Testis (tissue), 2 donors: ENCODE measurements at regions not wholly inside any gene's neighbourhood (a gene's known extent, or its start where the extent isn't known, plus 50 kb on each side); places are given as distances from the start of the nearest gene placed in this dataset.

Experiments used
- DNase-seq: peaks from one replicate; pipeline ENCODE4 v3.0.0-alpha.2; 2019
- H3K27ac ChIP-seq, 2 donors: fragments of 200-600 bp; sonication (generic); one replicate each; pipeline ENCODE4 v1.5.1; 2019
- H3K27me3 ChIP-seq: fragments of 200-600 bp; sonication (generic); one replicate; pipeline ENCODE4 v1.5.1; 2019
- H3K36me3 ChIP-seq: fragments of 200-600 bp; sonication (generic); one replicate; pipeline ENCODE4 v1.5.1; 2017; ENCODE audit warnings: low read depth; ENCODE audit errors: missing control alignments
- H3K4me1 ChIP-seq: fragments of 200-600 bp; sonication (generic); one replicate; pipeline ENCODE4 v1.5.1; 2019
- H3K4me3 ChIP-seq, 2 donors: fragments of 200-600 bp; sonication (generic); one replicate each; pipeline ENCODE4 v1.5.1; 2017 to 2019
- H3K9me3 ChIP-seq: fragments of 200-600 bp; sonication (generic); one replicate; pipeline ENCODE4 v1.5.1; 2017
- POLR2A ChIP-seq: fragments of 450-650 bp; IDR thresholded peaks from one replicate; pipeline ENCODE4 v1.6.1; 2017; ENCODE audit warnings: antibody characterized with exemption, mild to moderate bottlenecking, moderate library complexity
- WGBS, 2 donors: methylation state at CpG; one replicate each; pipeline ENCODE4 v1.1.5; 2018; 5-methylcytosine and 5-hydroxymethylcytosine counted together
- intact Hi-C: fragments of 100-400 bp; cut with DNase I; formaldehyde crosslinking; loops from one replicate; pipeline ENCODE4 v1.15.1; 2023; ENCODE audit warnings: low total_unique reads
- TF ChIP-seq, protein P1 (sequence below), 3 experiments: fragments of 450-650 bp in 2 of 3; fragments of 200-600 bp in 1 of 3; sonication (generic) in 1 of 3; IDR thresholded peaks; one replicate each; pipeline ENCODE4 v1.5.1; 2016 to 2019; ENCODE audit warnings: antibody characterized with exemption in 3 of 3, mild to moderate bottlenecking in 2 of 3, moderate library complexity in 1 of 3

DNA sequence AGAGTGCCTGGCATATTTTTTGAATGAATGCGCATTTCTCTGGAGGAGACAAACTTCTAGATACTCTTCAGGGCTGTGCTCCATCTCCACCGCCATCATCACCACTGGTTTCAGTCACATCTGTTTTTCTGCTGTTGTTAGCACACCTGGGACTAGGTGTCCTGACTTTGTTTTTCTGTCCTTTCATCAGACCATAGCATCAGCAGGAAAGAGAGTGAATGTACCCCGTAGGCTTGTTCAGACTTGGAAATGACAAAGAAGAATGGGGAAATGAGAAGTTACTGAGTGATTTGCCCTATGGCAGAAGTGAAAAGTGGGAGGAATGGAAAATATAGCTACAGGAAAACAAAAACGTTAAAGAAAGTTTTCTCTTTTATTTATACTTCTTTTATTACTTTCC lies 965.2 kb upstream of the FANCL start:
- no peak overlapping the region for H3K4me3 ChIP-seq
- TF ChIP-seq, protein P1, sequence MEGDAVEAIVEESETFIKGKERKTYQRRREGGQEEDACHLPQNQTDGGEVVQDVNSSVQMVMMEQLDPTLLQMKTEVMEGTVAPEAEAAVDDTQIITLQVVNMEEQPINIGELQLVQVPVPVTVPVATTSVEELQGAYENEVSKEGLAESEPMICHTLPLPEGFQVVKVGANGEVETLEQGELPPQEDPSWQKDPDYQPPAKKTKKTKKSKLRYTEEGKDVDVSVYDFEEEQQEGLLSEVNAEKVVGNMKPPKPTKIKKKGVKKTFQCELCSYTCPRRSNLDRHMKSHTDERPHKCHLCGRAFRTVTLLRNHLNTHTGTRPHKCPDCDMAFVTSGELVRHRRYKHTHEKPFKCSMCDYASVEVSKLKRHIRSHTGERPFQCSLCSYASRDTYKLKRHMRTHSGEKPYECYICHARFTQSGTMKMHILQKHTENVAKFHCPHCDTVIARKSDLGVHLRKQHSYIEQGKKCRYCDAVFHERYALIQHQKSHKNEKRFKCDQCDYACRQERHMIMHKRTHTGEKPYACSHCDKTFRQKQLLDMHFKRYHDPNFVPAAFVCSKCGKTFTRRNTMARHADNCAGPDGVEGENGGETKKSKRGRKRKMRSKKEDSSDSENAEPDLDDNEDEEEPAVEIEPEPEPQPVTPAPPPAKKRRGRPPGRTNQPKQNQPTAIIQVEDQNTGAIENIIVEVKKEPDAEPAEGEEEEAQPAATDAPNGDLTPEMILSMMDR (IDR thresholded peaks at IDR 0.05), result no peak
- TF ChIP-seq POLR2A, result no peak
- no peaks in the 10 kb centered on the region for H3K27me3 ChIP-seq
- H3K4me1 ChIP-seq, result no peaks in the 10 kb centered on the region
- intact Hi-C loops, result no loop called here
- 81 to 84% methylated on average over 4 of the region's 4 CpGs for WGBS, 2 donors
- H3K27ac ChIP-seq, result no peak overlapping the region
- no peak for DNase-seq
- H3K36me3 ChIP-seq, result no peaks in the 10 kb centered on the region
- no peaks in the 10 kb centered on the region for H3K9me3 ChIP-seq

DNA sequence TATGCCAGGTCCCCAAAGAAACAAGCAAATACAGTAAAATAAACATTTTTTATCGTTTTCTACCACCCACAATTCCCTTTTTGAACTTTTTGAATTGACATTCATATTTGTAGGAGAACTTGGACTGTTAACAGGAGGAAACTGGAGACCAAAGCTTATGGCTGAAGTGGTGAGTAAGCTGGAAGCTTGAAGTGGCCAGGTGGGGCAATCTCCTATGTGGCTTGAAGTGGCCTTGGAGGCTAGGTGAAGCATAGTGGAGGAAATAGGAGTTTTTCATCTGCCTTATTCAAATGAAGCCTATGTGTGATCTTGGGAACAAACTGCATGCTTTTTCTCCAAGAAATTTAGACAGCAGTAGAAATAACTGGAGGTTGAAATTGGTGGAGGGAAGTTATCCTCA lies 962.9 kb upstream of the FANCL start:
- no peak for TF ChIP-seq POLR2A
- TF ChIP-seq, protein P1 (IDR thresholded peaks at IDR 0.05), result no peak
- no peak overlapping the region for H3K27ac ChIP-seq
- H3K4me3 ChIP-seq, result no peak overlapping the region
- no peak for DNase-seq
- intact Hi-C loops, result no loop called here
- H3K9me3 ChIP-seq, result no peaks in the 10 kb centered on the region
- H3K36me3 ChIP-seq, result no peaks in the 10 kb centered on the region
- H3K4me1 ChIP-seq, result no peaks in the 10 kb centered on the region
- H3K27me3 ChIP-seq, result no peaks in the 10 kb centered on the region
- 53 to 66% methylated on average over 1 of the region's 1 CpG for WGBS, 2 donors

DNA sequence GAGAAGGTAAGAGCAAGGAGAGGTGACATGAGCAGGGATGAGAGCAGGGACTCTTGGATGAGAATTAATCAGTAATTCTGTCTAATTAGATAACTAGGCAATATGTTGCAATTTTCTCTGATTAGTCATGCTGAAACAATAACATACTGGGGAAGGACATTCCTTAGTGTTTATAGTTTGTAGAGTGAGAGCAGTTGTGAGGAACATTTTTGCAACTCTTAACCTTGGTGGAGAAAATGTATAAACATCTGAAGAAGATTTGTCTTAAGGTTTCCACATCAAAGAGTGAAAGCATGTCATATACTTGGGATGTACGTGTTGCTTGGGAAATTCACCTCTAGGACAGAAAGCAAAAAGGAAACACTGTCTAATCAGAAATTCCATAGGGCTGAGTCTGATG lies 955.4 kb upstream of the FANCL start:
- DNase-seq, result no peak
- H3K4me3 ChIP-seq, result no peak overlapping the region
- no peak overlapping the region for H3K27ac ChIP-seq
- H3K9me3 ChIP-seq, result no peaks in the 10 kb centered on the region
- H3K36me3 ChIP-seq, result no peaks in the 10 kb centered on the region
- intact Hi-C loops, result no loop called here
- TF ChIP-seq POLR2A, result no peak
- TF ChIP-seq, protein P1 (IDR thresholded peaks at IDR 0.05), result no peak
- WGBS, 2 donors, result 53 to 71% methylated on average over 1 of the region's 1 CpG
- no peaks in the 10 kb centered on the region for H3K4me1 ChIP-seq
- no peaks in the 10 kb centered on the region for H3K27me3 ChIP-seq

DNA sequence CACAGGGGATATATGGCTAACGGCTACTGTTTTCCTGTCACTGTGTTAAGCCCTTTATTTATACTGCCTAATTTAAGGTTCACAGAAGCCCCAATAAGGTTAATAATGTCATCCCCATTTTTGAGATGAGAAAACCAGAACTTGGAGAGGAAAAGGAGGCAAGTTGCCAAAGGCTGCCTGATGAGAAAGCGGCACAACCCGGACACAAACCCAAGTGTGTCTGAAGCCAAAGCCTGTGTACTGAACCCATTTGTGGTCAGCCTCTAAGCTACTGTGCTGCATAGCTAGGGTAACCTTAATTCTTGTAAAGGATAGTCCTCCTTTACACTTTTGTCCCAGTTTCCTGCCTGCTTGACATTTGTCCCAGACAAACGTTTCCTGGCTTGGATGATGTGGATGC lies 954.7 kb upstream of the FANCL start:
- intact Hi-C loops, result no loop called here
- H3K4me3 ChIP-seq, result no peak overlapping the region
- H3K27ac ChIP-seq, result no peak overlapping the region
- TF ChIP-seq POLR2A, result no peak
- TF ChIP-seq, protein P1 (IDR thresholded peaks at IDR 0.05), result no peak
- DNase-seq, result no peak
- WGBS, 2 donors, result 68 to 76% methylated on average over 4 of the region's 4 CpGs
- H3K4me1 ChIP-seq, result no peaks in the 10 kb centered on the region
- no peaks in the 10 kb centered on the region for H3K9me3 ChIP-seq
- no peaks in the 10 kb centered on the region for H3K27me3 ChIP-seq
- H3K36me3 ChIP-seq, result no peaks in the 10 kb centered on the region

DNA sequence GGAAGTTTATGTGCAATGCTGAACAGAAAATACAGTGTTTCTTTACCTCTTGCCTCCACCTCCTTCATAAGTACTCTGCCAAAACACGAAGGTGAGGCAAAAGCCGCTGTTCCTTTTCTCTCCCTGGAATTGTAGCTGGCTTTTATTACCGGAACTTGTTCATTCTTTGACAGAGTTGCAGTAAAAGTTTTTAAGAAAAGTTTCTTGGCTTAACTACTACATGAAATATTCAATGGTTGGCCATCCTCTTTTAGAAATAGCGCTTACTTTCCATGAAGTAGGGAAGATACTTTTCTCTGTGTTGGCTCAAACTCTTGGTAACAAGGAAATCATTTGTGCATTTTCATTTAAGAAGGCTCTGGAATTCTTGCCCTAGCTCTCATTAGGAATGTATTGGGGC lies 950.7 kb upstream of the FANCL start:
- DNase-seq, result no peak
- H3K4me3 ChIP-seq, result no peak overlapping the region
- TF ChIP-seq, protein P1 (IDR thresholded peaks at IDR 0.05), result no peak
- no peak for TF ChIP-seq POLR2A
- no peaks in the 10 kb centered on the region for H3K27me3 ChIP-seq
- H3K9me3 ChIP-seq, result no peaks in the 10 kb centered on the region
- 91 to 93% methylated on average over 4 of the region's 4 CpGs for WGBS, 2 donors
- H3K27ac ChIP-seq, result no peak overlapping the region
- no peaks in the 10 kb centered on the region for H3K4me1 ChIP-seq
- no peaks in the 10 kb centered on the region for H3K36me3 ChIP-seq
- intact Hi-C loops, result no loop called here
